Muscle of arm (tissue), 1 donor: ENCODE measurements at regions not wholly inside any gene's neighbourhood (a gene's known extent, or its start where the extent isn't known, plus 50 kb on each side); places are given as distances from the start of the nearest gene placed in this dataset.

Experiments used
- DNase-seq: peaks from one replicate; pipeline ENCODE4 v3.0.0-alpha.2; 2013

DNA sequence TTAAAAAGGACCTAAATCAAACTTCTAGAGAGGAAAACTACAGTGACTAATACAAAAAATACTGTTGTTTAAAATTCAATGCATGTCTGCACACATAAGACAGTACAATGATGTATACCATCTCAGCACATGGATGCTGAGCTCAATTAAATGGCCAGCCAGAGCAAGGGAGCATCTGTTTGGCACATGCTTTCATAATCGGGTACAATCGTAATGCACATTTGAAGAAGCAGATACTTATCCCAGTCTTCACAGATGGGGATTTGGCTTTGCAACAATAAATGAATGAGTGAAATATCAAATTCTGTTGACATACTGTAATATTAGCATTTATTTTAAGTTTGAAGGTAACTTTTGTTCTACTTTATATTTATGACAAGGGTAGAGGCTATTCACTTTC is 187.8 kb downstream of the CRPPA start:
- no peak for DNase-seq

DNA sequence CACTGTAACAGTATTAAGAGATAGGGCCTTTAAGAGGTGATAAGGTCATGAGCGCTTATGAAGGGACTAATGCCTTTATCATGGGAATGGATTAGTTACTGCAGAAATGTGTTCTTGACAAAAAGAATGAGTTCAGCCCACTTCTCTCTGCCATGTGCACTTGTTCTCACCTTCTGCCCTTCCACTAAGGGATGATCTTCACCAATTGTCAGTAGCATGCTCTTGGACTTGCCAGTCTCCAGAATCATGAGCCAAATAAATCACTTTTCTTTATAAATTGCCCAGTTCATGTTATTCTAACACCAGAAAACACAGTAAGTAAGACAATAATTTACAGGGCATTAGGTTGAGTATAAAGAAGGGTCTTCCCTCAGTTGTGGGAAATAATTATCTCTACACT is 189.1 kb downstream of the CRPPA start:
- no peak for DNase-seq

DNA sequence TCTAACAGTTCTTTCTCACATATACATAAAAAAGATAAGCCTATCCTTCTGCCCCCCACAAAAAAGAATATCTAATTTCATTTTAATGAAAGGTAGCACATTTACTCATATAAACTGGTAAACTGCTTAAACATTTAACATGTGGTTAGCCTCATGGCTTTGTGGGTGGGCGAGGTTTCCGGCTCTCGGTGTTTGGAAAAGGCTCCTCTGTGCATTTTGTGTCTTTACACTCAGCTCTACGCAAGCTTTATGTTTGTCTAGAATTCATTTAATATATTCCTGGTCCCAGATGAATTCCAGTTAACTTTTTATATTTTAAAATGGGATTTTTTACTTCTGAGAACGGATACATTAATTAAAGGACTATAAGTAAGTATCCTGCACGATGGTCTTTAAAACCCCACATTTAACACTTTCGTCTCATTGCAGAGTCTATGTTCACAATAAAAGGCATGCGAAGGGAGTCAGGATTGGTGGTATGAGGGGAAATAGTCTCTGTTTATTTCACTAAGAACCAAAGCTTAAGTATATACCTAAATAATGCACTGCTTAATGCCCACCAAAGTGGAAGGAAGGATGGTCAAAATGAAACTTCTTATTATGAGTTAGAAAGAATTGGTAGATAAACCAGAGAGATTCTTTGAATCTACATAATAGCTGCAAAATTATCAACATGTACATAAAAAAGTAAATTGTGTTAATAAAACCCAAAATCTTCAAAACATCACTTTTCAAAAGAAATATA is 197.2 kb downstream of the CRPPA start:
- no peak for DNase-seq

DNA sequence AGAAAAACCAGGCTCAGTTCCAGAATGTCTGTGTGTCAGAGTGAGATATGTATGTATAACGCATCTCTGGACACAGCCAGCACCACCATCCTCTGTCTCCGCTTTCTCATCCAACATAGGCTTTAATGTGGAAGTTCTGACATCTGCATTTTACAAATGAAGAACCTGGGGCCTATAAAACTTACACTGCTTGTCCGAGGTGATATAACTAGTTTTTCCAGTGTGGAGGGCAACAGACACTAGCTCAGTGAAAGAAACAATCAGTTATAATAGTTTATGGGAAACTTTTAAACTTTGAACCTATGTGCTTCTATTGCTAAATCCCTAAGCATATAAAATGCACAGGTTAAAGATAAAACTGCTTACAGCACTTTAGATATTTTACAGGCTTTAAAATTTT is 208.7 kb downstream of the CRPPA start:
- no peak for DNase-seq

DNA sequence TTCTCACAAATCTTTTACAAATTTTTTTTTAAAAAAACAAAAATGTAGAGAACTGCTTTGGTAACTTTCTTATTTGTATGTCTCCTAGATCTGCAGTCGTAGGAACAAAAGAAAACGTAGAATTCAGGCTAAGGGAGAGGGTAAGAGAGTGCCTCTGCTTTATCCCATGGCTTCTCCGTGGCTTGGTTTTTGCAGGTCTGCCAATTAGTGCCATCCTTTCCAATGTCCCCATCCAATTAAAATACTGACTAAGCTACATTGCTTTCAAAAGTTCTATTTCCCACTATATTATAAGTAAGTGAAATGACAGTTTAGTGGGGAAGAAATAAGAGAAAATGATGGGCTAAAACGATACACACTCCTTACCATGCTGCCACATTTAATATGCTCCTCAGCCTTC is 209.3 kb downstream of the CRPPA start:
- DNase-seq, result no peak

DNA sequence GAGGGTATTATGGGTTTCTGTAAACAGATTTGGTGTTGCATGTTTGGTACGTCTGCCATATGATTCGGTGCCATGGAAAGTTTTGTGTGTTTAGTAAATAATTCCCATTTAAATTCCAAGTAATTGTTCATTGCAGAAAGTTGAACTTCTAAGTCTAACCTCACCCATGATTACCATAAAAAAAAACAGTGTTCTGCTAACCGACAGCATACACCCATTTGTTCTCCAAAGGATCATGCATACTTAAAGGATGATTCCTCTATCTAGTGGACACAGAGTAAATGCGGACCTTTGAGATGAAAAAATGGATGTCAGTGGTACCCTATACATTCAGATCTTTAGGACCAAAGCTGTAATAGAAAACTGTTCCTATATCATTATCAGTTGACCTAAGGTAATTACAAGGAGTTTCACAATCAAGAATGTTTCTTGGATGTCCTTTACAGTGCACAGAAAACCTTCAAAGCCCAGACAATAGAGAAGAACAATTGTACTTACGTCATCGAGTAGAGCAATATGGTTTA is 209.9 kb downstream of the CRPPA start:
- no peak for DNase-seq

DNA sequence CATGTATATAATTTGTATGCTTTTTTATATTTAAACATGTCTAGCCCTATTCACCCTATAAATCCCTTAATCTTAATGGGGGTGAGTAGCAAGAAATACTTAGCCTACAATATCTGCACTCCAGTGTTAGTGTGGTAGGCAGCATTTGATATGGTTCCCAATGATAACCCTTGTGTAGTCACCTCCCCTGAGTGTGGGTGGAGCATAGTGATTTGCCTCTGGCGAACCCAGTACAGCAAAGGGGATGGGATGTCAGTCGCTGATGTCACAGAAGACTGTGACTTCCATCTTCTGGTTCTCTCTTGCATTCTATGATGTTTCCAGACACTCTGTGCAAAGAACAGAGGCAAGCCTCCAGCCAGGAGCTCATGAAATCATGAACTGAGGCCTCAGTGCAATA is 211.2 kb downstream of the CRPPA start:
- DNase-seq, result no peak

DNA sequence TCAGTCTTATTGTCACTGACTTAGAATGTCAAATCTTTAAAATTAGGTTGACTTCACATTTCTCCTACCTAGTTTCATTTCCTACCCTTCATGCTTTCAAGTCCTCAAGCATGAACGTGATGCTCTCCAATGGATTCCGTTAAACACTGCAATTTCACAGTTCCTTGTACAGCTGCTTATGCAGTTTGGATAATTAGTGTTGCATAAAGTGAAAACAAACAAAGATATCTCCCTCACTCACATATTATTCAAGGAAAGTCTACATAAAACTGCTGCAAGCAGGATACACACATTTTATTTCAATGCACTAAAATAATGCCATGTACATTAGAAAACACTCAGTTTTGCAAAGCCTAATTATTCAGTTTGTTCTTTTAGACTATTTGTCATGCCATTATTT is 214.0 kb downstream of the CRPPA start:
- DNase-seq, result no peak

DNA sequence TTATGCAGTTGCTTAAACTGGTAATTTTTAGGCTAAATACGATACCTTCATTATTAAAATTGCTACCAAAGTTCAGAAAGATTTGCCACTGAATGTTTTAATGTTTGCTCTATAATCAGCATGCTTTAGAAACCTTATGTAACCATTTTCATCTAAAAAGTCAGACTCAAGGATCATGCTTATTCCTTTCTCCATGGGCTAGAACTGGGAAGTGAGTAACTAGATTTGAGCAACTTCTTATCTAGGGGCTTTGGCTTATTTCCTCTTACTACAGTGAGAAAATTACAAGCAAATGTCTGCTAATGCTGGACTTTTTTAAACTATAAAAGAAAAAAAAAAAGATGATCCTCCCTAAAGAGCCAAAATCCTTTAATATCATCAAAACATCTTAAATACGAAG is 215.9 kb downstream of the CRPPA start:
- DNase-seq, result no peak

DNA sequence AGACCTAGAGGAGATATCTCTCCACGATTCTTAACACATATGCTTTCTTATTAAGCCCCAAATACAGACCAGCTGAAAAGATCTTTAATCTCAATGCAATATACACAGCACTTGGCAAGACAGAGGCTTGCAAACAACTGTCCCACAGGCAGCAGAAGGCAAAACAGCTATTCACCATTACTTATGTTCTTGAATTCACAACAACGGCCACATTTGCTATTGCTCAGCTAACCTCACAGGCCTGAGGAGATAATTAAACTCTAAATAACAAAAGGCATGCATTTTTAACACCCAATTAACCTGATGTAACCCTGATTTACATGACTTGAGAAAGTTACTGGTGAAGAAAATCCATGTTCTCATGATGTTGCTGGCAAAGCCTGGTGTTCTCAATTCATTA is 216.4 kb downstream of the CRPPA start:
- no peak for DNase-seq

DNA sequence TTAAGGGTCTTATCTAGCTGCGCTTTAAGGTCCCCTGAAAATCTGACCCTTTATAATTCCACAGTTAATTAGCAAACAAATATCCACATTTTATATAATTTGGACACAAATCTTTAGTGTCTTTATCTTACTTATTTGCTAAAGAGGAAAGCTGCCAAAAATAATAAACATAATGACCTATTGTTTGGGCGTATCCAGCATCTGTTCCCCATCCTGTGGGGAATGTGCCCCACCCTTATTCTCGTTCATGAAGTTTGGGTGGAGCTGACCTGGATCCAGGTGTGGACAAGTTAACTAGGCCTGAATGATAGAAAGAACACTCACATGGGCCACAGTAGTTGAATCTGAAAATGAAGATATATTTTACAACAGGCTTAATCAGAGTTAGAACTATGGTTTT is 218.3 kb downstream of the CRPPA start:
- no peak for DNase-seq

DNA sequence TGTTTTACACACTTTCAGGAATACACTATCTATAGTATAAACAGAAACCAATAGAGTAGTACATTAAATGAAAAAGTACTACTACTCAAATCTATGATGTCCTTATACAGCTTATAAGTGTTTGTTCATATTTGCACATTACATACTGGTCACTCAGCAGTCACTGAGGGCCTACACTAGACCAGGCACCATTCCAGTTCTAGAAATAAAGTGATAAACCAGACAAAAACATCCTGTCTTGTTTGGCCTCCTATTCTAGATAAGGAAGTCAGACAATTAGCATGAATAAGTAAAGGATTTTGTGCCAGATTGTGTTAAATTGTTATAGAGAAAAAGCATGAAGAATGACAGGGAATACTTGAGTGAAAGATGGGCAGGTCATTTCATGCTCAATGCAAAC is 219.0 kb downstream of the CRPPA start:
- no peak for DNase-seq

DNA sequence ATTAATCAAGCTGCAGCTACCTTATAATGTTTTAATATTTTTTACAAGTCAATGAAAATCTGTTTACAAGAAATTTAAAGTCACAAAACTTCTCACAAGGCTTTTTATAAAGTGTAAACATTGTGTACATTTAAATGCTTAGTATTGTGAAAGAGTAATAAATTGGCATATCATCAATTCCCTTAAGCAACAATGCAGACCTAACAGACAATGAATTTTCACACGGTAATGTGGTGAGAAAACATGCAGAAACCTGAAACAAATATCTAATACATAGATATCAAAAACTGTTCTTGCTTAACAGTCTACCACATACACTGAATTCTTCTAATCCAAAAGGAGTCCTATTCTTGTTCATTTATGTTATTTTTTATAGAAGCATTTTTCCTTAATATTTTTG is 220.7 kb downstream of the CRPPA start:
- no peak for DNase-seq

DNA sequence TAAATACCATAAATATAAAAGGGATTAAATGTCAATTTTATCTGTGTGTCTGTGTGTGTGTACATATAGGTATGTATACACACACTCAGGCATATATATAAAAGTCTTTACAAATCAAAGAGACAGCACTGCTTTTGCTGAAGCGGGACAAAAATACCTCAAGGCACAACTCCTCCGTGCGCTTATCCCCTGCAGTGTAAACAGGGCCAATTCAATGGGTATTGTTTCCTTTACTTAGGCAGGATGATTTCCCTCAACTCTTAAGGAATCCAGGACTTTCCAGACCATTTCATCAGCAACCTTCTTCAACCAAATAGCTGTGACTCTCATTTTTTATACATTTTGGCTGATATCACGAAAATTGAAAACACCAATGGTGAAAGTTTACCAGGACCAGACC is 227.7 kb downstream of the CRPPA start:
- DNase-seq, result no peak

DNA sequence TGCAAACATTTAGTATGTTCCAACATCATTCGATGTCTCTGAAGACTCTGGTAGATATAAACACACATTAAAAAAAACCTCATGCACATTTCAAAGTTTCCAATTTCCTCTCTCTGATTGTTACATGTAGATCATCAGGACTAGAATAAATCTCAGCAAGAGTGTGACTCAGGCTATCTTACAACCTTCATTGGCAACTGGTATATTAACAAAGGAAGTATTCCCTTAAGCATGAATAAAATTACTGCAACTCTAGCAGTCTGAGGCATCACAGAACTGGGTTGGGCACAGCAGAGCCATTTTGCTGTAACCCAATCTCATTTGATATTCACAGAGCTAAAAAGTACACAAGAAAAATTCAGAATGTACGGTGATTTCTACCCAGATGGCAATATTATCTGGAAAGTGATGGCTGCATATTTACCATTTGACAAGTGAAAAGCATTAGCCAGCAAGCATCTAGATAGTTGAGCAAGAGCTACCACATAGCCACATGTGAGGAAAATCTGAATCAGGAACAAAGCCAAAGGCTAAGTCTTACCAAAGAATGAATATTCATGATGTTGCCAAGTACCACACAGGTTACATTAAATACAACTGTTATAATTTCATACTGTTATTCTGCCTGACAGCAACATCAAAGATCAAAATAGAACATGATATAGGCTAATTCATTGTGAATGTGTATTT is 232.2 kb downstream of the CRPPA start:
- no peak for DNase-seq

DNA sequence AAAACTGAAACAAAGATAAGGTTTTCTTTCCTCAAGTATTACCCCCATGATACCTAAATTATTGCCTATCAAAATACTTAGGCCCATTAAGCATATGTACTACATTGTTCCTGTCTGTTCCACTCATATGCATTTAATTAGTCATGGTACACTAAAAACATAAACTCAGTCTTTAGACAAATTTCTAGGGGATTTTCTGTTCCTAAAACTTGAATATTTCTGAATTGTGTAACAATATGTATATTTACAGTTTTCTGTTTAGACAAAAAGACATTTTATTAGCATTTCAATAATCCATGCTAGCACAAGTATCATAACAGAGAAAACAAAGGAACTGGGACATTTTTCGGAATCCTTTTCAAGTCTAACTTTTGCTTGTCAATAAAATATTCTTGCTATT is 234.2 kb downstream of the CRPPA start:
- DNase-seq, result no peak

DNA sequence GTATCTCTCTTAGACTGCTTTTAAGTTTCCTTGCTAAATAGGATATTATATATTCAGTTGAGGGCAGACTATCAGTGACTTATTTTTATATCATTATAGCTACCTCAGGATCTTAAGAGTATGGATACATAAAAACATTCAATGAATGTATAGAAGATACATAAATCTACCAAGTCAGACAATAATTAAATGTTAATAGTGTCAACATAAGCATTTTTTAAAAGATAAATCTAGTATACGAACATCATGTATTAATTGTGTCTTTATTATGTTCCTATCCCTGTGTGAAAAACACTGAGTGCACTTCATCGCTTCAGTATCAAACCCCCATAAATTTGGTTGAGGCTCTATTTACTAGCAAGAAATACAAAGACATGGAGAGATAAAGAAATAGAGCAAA is 242.8 kb downstream of the CRPPA start:
- no peak for DNase-seq

DNA sequence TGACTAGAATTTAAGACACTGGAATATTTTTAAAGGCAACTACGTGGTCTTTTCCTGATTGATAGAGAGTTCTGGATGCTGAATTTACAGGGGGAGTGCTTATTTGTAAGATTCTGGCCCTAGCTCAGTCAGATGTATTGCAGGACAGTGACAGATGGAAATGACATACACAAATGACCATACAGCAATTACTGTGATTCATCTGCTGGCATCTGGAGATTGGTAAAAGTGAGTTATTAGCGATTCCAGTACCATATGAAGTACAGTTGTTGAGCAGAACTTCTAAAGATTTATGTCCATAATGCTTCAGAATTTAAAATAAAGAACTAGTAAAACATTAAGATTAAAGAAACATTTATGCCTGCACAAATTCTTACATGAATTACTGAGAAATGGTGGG is 243.2 kb downstream of the CRPPA start:
- DNase-seq, result no peak

DNA sequence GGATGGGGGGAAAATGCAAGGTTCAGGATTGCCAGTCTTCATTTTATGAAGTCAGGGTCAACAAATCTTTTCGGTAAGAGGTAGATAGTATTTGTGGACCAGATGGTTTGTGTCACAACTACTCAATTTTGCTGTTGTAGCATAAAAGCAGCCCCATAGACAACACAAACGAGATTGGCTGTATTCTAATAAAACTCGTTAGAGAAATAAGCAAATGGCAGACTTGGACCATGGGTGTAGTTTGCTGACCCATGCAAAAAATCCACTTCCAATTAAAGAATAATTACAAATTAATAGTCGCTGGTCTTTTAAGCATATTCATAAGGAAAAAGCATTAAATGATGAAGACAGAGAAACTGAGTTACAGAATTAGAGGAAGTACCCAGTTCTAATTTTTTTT is 247.1 kb downstream of the CRPPA start:
- DNase-seq, result no peak

DNA sequence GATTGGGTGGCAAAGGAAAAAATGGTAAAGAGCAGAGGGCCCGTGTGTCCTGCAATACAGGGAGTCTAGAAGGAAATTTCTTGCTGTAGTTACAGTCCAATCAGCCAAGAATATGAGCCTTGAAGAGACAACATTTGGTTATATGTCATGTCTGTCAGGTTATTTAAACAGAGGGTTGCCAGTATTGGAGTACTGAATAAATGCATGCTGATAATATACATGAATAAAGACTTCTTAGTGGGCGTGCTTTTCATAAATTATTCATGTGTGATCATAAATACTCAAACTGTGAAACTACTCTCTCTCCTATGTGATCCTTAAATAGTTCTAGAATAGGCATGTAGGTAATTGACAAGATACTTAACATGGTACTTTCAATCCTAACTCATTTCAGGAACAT is 249.0 kb downstream of the CRPPA start:
- no peak for DNase-seq

DNA sequence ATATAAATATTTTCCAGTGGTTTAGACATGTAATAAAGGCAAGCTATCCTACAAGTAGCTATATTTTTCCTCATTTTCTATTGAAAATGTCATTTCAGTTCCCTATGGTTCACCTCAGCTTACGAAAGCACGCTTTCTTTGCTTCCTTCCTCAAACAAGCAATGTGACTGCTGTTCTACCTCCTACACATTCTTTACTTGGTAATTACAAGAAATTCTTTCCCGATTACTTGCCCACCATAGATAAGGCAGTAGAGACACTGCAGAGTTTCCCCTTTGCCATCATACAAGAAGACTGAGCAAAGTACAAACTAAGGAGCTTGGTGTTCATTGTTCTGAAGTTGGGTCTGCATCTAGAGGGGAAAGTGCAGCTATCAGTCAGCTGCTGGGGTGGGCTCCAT is 249.4 kb downstream of the CRPPA start:
- no peak for DNase-seq

DNA sequence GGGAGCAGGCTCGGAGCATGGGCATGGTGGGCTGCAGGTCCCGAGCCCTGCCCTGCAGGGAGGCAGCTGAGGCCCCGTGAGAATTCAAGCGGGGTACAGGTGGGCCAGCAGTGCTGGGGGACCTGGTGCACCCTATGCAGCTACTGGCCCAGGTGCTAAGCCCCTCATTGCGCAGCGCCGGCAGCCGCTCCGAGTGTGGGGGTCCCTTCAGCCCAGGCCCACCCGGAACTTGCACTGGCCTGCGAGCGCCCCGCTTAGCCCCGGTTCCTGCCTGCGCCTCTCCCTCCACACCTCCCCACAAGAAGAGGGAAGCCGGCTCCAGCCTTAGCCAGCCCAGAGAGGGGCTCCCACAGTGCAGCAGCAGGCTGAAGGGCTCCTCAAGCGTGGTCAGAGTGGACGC is 250.7 kb downstream of the CRPPA start:
- no peak for DNase-seq

DNA sequence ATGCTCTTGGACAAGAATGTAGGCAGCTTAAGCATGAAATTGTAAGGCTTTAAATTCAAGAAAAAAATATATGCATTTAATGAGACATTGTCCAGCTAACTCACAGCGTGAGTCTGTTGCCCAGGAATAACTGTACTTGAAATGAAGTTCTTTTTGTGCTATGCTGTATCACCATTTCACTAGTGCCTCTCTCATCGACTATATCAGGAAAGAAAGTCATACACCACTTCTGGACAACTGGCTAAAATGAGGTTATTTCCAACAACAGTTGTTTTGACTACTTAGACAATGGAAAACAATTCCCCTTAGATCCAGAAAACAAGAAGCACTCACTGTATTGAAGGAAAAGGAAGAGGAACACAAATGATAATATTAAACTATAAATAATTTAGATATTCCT is 251.8 kb downstream of the CRPPA start:
- DNase-seq, result peak; percentile 6

DNA sequence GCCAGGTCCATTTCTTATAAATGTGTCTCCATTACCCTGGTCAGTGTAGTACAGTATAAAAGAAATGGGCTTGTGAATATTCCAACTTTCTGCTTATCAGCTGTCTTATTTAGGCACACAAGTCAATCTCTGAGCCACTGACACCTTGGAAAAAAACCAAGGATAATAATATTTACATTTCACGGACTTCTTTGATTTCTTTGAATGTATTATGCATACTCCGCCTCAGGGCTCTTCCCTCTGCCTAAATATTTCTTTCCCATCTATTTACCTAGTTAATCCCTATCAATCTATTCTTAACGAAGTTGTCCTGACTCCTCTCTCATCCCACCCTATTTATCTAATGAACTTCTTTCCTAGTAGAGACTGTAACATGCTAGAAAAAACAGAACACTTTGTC is 253.8 kb downstream of the CRPPA start:
- no peak for DNase-seq
